Caki2 (cell line): ENCODE measurements at regions not wholly inside any gene's neighbourhood (a gene's known extent, or its start where the extent isn't known, plus 50 kb on each side); places are given as distances from the start of the nearest gene placed in this dataset.

Source experiments
- DNase-seq: peaks from one replicate; pipeline ENCODE4 v3.0.0-alpha.2; 2015; ENCODE audit warnings: low read depth
- in situ Hi-C: cut with HindIII; loops from 2 replicates; pipeline ENCODE4 v1.10.0; 2016; ENCODE audit warnings: low sequenced_read_pairs, low pct_unique_long_range_greater_than_20kb, mixed read lengths

- in situ Hi-C loops: no loop called here
- DNase-seq: no peak
Observed at GRCh38 chr20:52259295-52259694, 67.7 kb upstream of the ZFP64 start.

- in situ Hi-C loops: no loop called here
- no peak for DNase-seq
Observed at GRCh38 chr20:52256454-52256853, 64.9 kb upstream of the ZFP64 start.

GRCh38 chr20:52252664-52253063 lies 61.1 kb upstream of the ZFP64 start:
- DNase-seq: no peak
- in situ Hi-C loops: no loop called here

DNA sequence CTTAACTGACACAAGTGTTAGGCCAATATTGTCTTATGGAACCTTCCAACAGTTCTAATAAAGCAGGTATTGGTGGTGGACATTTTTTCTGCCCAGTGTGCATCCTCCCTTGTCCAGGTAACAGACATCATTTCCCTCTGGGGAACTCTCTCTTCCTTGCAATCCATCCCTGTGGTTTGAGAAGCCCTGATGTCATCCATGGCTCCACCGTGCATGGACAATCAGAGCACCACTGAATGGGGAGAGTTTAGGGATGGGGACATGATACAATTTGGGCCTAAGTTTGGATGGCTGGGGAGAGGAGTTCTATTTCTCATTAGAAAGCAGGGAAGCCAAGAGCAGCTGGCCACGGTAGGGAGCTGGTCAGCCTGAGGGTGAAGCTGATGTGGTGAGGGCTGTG lies 60.2 kb upstream of the ZFP64 start:
- no peak for DNase-seq
- in situ Hi-C loops: no loop called here

- in situ Hi-C loops: no loop called here
Observed at GRCh38 chr20:52251136-52251700, 59.6 kb upstream of the ZFP64 start.

GRCh38 chr20:52247548-52247947 lies 56.0 kb upstream of the ZFP64 start:
- in situ Hi-C loops: no loop called here

More at GRCh38 chr20:52251136-52251700, 59.6 kb upstream of the ZFP64 start:
- DNase-seq: no peak

GRCh38 chr20:52246366-52246765 lies 54.8 kb upstream of the ZFP64 start:
- DNase-seq: no peak
- in situ Hi-C loops: no loop called here

More at GRCh38 chr20:52247548-52247947, 56.0 kb upstream of the ZFP64 start:
- no peak for DNase-seq

GRCh38 chr20:52244702-52245101 lies 53.1 kb upstream of the ZFP64 start:
- in situ Hi-C loops: no loop called here

GRCh38 chr20:52242237-52243230 lies 51.0 kb upstream of the ZFP64 start:
- no peak for DNase-seq
- in situ Hi-C loops: no loop called here

More at GRCh38 chr20:52244702-52245101, 53.1 kb upstream of the ZFP64 start:
- DNase-seq: no peak
